Hepatocyte (in vitro differentiated cells): ENCODE measurements at regions not wholly inside any gene's neighbourhood (a gene's known extent, or its start where the extent isn't known, plus 50 kb on each side); places are given as distances from the start of the nearest gene placed in this dataset.

ENCODE experiments used
- EZH2 ChIP-seq: fragments of 200-600 bp; sonication (generic); IDR thresholded peaks from 2 replicates; pipeline ENCODE4 v1.6.1; 2016; ENCODE audit warnings: antibody characterized with exemption, mild to moderate bottlenecking, borderline replicate concordance
- EZH2phosphoT487 ChIP-seq: fragments of 200-600 bp; sonication (generic); IDR thresholded peaks from one replicate; pipeline ENCODE4 v1.6.1; 2018; ENCODE audit warnings: antibody characterized with exemption, mild to moderate bottlenecking, low read depth, moderate library complexity; ENCODE audit not compliant: unreplicated experiment, severe bottlenecking
- TF ChIP-seq, protein P1 (sequence below): fragments of 200-600 bp; sonication (generic); IDR thresholded peaks from 2 replicates; pipeline ENCODE4 v1.5.1; 2016; ENCODE audit warnings: antibody characterized with exemption, mild to moderate bottlenecking; ENCODE audit not compliant: poor library complexity

DNA sequence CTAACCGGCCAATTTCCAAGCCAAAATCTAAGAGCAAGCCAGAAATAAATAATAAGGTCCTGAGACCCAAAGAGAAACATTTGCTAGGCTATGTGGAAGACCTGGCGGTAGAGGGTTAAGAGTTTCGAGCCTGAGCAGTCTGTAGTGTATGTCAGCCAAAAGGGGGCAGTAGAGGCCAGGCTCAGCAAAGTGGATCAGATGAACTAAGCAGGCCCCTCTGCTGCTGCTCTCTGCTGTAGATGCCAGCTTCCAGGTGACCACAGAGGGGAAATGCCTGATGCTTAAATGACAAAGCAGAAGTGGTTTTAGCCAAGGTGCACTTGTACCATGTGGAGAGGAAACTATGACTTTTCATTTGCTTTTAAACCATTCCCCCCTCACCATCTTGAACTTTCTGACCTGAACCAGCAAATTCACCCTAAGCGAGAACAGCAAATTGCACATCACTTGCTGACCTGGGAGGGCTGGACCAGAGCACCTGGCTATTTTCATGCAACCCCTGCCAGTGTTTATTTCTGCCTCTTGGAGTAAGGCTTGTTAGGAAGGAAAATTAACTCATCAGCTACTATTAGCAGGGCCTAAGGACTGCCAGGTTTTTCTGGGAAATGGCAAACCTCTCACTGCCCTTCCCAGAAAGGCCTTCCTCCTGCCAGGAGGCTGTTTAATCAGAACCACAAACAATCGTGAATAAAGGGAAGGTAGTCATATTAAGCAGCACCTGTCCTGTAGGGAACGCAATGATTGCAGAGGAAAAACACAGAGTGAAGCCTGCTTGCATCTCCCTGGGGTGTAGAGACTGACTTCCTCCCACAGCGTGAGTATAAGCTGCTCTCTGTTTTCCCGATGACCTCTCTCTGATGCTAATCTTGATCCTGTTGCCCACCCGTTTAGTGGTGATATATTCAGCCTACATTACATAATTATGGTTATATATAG, 818.2 kb downstream of the TLR4 start:
- TF ChIP-seq, protein P1, sequence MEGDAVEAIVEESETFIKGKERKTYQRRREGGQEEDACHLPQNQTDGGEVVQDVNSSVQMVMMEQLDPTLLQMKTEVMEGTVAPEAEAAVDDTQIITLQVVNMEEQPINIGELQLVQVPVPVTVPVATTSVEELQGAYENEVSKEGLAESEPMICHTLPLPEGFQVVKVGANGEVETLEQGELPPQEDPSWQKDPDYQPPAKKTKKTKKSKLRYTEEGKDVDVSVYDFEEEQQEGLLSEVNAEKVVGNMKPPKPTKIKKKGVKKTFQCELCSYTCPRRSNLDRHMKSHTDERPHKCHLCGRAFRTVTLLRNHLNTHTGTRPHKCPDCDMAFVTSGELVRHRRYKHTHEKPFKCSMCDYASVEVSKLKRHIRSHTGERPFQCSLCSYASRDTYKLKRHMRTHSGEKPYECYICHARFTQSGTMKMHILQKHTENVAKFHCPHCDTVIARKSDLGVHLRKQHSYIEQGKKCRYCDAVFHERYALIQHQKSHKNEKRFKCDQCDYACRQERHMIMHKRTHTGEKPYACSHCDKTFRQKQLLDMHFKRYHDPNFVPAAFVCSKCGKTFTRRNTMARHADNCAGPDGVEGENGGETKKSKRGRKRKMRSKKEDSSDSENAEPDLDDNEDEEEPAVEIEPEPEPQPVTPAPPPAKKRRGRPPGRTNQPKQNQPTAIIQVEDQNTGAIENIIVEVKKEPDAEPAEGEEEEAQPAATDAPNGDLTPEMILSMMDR = peak; percentile 68
- TF ChIP-seq EZH2 (no peak), EZH2phosphoT487 (no peak)
